Posterior cingulate gyrus (tissue), 11 donors: ENCODE measurements at regions not wholly inside any gene's neighbourhood (a gene's known extent, or its start where the extent isn't known, plus 50 kb on each side); places are given as distances from the start of the nearest gene placed in this dataset.

Experiments
- DNase-seq, 10 donors: peaks; one replicate each; pipeline versions ENCODE4 v3.0.0 to v3.0.0-alpha.2; 2020 to 2021; ENCODE audit warnings: mixed read lengths in 3 of 10
- intact Hi-C: fragments of 100-400 bp; cut with DNase I; formaldehyde crosslinking; loops from one replicate; pipeline ENCODE4 v1.15.1; 2023

GRCh38 chr2:173623438-173624319, 269.0 kb downstream of the CDCA7 start:
- no peak for DNase-seq
- intact Hi-C loops, result no loop called here

GRCh38 chr2:173625315-173625714, 270.6 kb downstream of the CDCA7 start:
- intact Hi-C loops, result no loop called here

GRCh38 chr2:173629076-173629475, 274.4 kb downstream of the CDCA7 start:
- intact Hi-C loops, result no loop called here

More at GRCh38 chr2:173625315-173625714, 270.6 kb downstream of the CDCA7 start:
- peak in 1 of 10 donors; percentile 67 for DNase-seq

GRCh38 chr2:173630425-173631126, 275.9 kb downstream of the CDCA7 start:
- intact Hi-C loops, result no loop called here
- no peak for DNase-seq

More at GRCh38 chr2:173629076-173629475, 274.4 kb downstream of the CDCA7 start:
- no peak for DNase-seq

GRCh38 chr2:173631127-173631460, 276.4 kb downstream of the CDCA7 start:
- no peak for DNase-seq
- intact Hi-C loops, result no loop called here

GRCh38 chr2:173644146-173644545, 289.5 kb downstream of the CDCA7 start:
- intact Hi-C loops, result no loop called here
- DNase-seq, result no peak

- DNase-seq, result no peak
Measured at GRCh38 chr2:173647681-173648311, 293.1 kb downstream of the CDCA7 start.

GRCh38 chr2:173648816-173649215, 294.1 kb downstream of the CDCA7 start:
- no peak for DNase-seq
- intact Hi-C loops, result no loop called here

More at GRCh38 chr2:173647681-173648311, 293.1 kb downstream of the CDCA7 start:
- intact Hi-C loops, result no loop called here

- peak in 1 of 10 donors; percentile 49 for DNase-seq
- intact Hi-C loops, result no loop called here
Measured at GRCh38 chr2:173649527-173650219, 295.0 kb downstream of the CDCA7 start.

- no peak for DNase-seq
- intact Hi-C loops, result no loop called here
Measured at GRCh38 chr2:173651891-173652290, 297.2 kb downstream of the CDCA7 start.

GRCh38 chr2:173652311-173652710, 297.6 kb downstream of the CDCA7 start:
- no peak for DNase-seq

GRCh38 chr2:173652767-173653431, 298.2 kb downstream of the CDCA7 start:
- intact Hi-C loops, result no loop called here

More at GRCh38 chr2:173652311-173652710, 297.6 kb downstream of the CDCA7 start:
- intact Hi-C loops, result no loop called here

GRCh38 chr2:173653432-173653805, 298.7 kb downstream of the CDCA7 start:
- intact Hi-C loops, result no loop called here
- no peak for DNase-seq

More at GRCh38 chr2:173652767-173653431, 298.2 kb downstream of the CDCA7 start:
- no peak for DNase-seq

GRCh38 chr2:173654161-173654895, 299.7 kb downstream of the CDCA7 start:
- no peak for DNase-seq
- intact Hi-C loops, result no loop called here

GRCh38 chr2:173654896-173655265, 300.2 kb downstream of the CDCA7 start:
- intact Hi-C loops, result no loop called here
- DNase-seq, result no peak

GRCh38 chr2:173656086-173656485, 301.4 kb downstream of the CDCA7 start:
- intact Hi-C loops, result no loop called here
- no peak for DNase-seq

- intact Hi-C loops, result no loop called here
- no peak for DNase-seq
Measured at GRCh38 chr2:173657996-173658717, 303.5 kb downstream of the CDCA7 start.

- intact Hi-C loops, result no loop called here
- DNase-seq, result no peak
Measured at GRCh38 chr2:173658946-173659371, 304.3 kb downstream of the CDCA7 start.

- no peak for DNase-seq
- intact Hi-C loops, result no loop called here
Measured at GRCh38 chr2:173659509-173659908, 304.8 kb downstream of the CDCA7 start.
